Urinary bladder (tissue), 3 donors: ENCODE measurements at regions not wholly inside any gene's neighbourhood (a gene's known extent, or its start where the extent isn't known, plus 50 kb on each side); places are given as distances from the start of the nearest gene placed in this dataset.

ENCODE experiments used
- DNase-seq: peaks from one replicate; pipeline ENCODE4 v3.0.0-alpha.2; 2015; ENCODE audit errors: extremely low spot score
- H3K27ac ChIP-seq: one replicate; pipeline ENCODE4 v1.5.1; 2013; ENCODE audit warnings: low read depth, mild to moderate bottlenecking, moderate library complexity
- H3K36me3 ChIP-seq: one replicate; pipeline ENCODE4 v1.6.1; 2013; ENCODE audit warnings: mild to moderate bottlenecking, moderate library complexity; ENCODE audit not compliant: insufficient read depth
- H3K4me1 ChIP-seq: one replicate; pipeline ENCODE4 v1.6.1; 2013; ENCODE audit warnings: mild to moderate bottlenecking, moderate library complexity; ENCODE audit not compliant: insufficient read depth
- H3K4me3 ChIP-seq: one replicate; pipeline ENCODE4 v1.5.1; 2013; ENCODE audit warnings: low read depth, low read length
- WGBS: extraction: QIAGEN DNeasy Blood & Tissue Kit; methylation state at CpG from one replicate; pipeline ENCODE4 v1.1.7; 2013; 5-methylcytosine and 5-hydroxymethylcytosine counted together
- donor health status: healthy with polysubstance abuse.
- donor health status: healthy.

DNA sequence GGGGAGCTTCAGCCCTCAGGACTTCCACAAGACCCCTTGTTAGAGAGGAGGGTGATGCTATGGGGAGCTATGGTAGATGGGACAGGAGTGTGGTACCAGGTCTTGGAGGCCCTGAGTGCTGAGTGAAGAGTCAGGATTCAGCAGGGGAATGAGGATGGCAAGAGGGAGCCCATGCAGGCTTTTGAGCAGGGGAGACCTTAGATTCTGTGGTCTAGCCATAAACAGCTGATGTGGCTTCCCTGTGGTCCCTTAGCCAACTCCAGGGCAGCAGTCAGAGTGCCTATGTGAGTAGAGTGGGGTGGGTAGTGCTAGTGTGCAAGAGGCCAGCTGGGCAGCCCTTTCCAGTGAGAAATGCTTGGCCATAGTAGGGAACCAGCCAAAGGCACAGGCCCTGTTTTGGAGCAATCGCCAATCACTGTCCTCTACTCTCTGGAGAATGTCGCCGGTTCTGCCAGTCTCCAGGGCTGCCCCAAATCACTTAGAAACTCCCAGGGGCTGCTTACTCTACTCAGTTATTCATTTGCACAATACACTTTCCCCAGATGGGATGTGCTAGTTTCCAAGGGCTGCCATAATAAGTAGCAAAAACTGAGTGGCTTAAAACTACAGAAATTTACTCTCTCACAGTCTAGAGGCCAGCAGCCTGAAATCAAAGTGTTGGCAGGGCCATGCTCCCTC lies 310.5 kb downstream of the SMAD2 start:
- WGBS, result 93% methylated on average over 3 of the region's 3 CpGs
- H3K27ac ChIP-seq, result no peak overlapping the region
- no peak for DNase-seq
- H3K4me3 ChIP-seq, result no peak overlapping the region
- H3K4me1 ChIP-seq, result no peaks in the 10 kb centered on the region
- H3K36me3 ChIP-seq, result no peaks in the 10 kb centered on the region

DNA sequence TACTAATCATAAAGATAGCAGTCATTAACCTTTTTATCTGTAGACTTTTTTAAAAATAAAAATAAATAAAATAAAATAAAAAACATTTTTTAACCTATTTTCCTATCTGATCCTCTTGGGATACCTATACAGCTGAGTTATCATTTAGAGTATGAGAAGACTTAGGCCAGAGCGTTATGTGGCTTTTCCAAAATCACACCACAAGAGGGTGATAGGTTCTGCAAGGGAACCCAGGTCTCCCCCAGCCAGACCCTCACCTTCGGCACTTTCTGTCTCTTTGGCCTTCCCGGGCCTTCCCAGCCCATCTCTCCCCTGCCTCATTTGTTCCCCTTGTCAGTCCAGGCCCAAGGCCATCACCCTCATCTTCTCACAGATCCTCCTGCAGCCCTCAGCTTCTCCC lies 311.7 kb downstream of the SMAD2 start:
- 94% methylated on average over 3 of the region's 3 CpGs for WGBS
- no peak for DNase-seq
- Histone ChIP-seq H3K27ac (no peak overlapping the region), H3K4me1 (no peaks in the 10 kb centered on the region), H3K4me3 (no peak overlapping the region), H3K36me3 (no peaks in the 10 kb centered on the region)

DNA sequence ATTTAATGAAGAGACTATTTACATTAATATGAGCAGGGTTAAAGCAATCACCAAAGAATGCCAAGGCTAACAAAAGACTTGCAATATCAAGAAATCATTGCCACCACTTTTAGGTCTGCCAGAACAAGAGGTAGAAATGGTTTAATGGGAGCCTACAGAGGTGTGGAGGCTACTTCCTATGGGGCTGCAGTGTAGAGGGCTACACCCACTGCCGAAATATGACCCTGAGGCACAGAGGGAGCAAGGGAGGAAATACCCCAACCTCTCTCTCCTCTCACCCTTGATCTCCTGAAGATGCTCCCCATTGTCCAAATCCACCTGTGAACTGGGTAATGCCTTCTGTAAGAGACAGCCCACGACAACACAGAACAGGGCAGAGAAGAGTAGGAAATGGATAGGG lies 315.4 kb downstream of the SMAD2 start:
- Histone ChIP-seq H3K27ac (no peak overlapping the region), H3K4me1 (no peaks in the 10 kb centered on the region), H3K4me3 (no peak overlapping the region), H3K36me3 (no peaks in the 10 kb centered on the region)
- DNase-seq, result no peak
- 67% methylated on average over 2 of the region's 2 CpGs for whole genome bisulfite sequencing

DNA sequence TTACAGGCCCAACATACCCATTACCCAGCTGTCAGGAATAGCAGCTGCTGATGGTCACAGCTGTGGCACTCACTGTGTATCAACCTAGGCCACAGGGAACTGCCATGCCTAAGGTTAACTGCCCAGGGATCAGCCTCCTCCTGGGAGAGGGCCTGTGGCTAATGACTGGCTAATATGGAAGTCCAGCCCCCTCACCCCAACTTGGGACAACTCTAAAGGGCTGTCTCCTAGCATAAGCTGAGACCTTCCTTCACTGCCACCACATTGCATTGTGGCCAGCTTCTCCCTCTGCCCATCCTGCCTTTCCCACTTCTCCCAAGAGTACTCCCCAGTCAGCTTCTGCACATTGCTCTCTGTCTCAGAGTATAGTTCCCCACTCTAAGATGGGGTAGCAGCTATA lies 316.5 kb downstream of the SMAD2 start:
- no peaks in the 10 kb centered on the region for H3K36me3 ChIP-seq
- DNase-seq, result no peak
- no peak overlapping the region for H3K4me3 ChIP-seq
- no peak overlapping the region for H3K27ac ChIP-seq
- H3K4me1 ChIP-seq, result no peaks in the 10 kb centered on the region

DNA sequence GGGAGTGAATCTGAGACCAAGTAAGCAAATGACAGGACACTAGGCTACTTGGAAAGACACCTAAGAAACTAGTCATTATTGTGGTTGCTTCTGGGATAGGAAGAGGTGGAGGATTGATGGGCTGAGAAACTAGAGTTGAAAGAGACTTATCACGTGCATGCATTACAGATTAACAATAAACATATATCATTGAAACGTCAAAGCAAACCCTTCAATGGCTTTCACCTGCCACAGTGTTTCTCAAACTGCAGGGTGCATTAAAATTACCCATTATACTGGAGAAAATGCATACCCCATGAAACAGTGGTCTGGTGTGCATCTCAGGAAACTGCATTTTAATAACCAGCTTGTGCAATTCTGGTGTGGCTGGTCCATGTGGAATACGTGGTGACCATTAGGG lies 318.8 kb downstream of the SMAD2 start:
- Histone ChIP-seq H3K27ac (no peak overlapping the region), H3K4me1 (no peaks in the 10 kb centered on the region), H3K36me3 (no peaks in the 10 kb centered on the region), H3K4me3 (no peak overlapping the region)
- 49% methylated on average over 3 of the region's 3 CpGs for WGBS
- DNase-seq, result no peak

DNA sequence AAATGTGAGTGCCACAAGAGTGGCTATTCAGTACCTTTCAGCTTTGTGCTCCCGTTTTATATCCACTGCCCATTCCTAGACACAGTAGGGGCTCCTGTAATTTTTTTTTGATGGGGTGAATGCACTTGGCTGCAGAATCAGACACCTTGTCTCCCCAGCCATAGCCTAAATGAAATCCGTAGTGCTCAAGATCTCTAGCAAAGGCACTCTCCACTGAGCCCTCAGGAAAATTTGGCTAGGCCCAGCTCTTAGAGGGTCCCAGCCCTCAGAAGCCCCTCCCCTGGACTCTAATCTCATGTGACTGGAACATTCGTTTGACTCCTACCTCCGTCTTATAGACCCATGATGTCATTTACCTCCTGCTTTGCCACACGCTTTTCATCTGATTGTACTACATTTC lies 323.9 kb downstream of the SMAD2 start:
- WGBS, result 41% methylated on average over 5 of the region's 5 CpGs
- no peaks in the 10 kb centered on the region for H3K36me3 ChIP-seq

DNA sequence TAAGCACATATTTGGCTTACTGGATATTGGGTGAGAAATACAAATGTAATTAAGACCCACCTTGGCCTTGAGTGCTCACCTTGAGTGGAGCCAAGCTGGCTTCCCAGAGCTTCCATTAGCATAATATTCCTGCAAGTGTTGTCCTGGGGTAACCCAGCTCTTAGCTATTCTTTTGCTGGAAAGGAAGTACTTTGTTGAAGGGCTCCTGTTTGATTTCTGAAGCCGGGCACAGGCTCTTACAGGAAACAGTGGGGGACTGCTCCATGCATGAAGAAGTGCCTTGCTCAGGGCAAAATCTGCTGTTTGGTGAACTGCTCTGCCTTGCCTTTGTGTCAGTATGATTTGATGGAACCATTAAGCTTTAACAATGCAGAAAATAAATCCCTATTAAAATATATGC lies 325.4 kb downstream of the SMAD2 start:
- H3K27ac ChIP-seq, result no peak overlapping the region
- no peaks in the 10 kb centered on the region for H3K36me3 ChIP-seq
- no peaks in the 10 kb centered on the region for H3K4me1 ChIP-seq
- WGBS, result 11% methylated on average over 1 of the region's 1 CpG
- H3K4me3 ChIP-seq, result no peak overlapping the region
- DNase-seq, result no peak

More for the DNA sequence above, 323.9 kb downstream of the SMAD2 start:
- Histone ChIP-seq H3K4me1 (no peaks in the 10 kb centered on the region), H3K27ac (no peak overlapping the region), H3K4me3 (no peak overlapping the region)
- no peak for DNase-seq

DNA sequence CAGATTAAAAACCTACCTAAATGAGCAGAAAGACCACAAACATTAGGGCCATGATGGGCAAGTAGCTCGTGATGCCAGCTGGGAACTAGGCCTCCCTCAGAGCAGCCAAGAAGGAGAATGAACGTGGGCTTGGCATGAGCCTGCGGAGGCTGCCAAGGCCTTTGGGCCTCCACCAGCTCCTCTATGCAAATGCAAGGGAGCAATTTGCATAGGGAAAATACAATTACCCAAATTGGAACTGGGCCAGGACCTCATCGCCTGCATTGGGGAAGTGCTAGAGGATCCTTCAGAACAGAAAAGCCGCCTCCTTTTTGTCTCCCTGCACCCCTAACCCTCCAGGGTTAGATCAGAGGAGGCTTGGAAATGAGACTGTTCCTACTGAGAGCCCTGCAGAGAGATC lies 326.4 kb downstream of the SMAD2 start:
- no peak overlapping the region for H3K4me3 ChIP-seq
- H3K27ac ChIP-seq, result no peak overlapping the region
- no peak for DNase-seq
- WGBS, result 87% methylated on average over 5 of the region's 5 CpGs
- H3K36me3 ChIP-seq, result no peaks in the 10 kb centered on the region
- H3K4me1 ChIP-seq, result no peaks in the 10 kb centered on the region

DNA sequence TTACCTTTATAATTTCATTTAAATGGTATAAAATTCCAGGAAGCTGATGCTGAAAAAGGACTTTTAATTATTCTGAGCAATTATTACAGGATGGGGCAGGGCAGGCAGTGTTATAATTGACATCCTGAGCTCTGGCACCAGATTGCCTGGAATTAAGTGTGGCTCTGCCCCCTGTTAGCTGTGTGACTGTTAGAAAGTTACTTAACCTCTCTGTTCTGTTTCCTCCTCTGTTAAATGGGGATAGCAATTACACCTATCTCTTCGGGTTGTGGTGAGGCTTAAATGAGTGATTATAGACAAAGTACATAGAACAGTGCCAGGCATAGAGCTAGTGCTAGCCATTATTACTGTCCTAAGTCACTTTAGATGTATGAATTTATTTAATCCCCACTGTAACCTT lies 327.3 kb downstream of the SMAD2 start:
- no peak overlapping the region for H3K27ac ChIP-seq
- no peak overlapping the region for H3K4me3 ChIP-seq
- H3K4me1 ChIP-seq, result no peaks in the 10 kb centered on the region
- H3K36me3 ChIP-seq, result no peaks in the 10 kb centered on the region
- 81% methylated on average over 1 of the region's 1 CpG for WGBS
- DNase-seq, result no peak

DNA sequence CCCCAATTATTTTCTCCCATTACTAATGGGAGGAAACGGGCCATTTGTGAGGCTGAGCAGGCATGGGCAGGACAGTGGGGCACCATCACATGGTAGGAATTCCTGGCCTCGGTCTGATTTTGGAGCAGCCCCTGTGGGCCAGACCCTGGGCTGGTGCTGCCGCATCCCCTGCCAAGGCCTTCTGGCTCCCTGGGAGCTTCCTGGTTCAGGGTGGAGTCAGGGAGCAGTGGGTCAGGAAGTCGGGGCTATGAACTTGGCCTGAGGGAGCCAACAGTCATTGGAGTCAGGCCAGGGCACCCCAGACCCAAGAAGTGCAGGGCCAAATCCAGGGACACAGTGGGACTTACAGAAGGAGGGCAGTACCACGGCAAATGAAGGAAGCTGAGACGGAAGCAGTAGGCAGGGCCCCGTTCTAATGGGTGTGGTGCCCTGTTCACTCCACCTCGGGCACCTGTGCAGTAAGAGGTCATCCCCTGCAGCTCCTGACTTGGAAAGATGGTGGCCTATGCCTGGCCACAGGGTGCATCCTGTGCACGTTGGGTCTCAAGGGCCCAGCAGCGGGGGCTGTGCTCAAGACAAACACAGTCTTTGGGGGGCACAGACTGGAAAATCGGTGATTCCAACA lies 328.1 kb downstream of the SMAD2 start:
- H3K27ac ChIP-seq, result no peak overlapping the region
- no peaks in the 10 kb centered on the region for H3K36me3 ChIP-seq
- no peak for DNase-seq
- no peak overlapping the region for H3K4me3 ChIP-seq
- no peaks in the 10 kb centered on the region for H3K4me1 ChIP-seq
- WGBS, result 80% methylated on average over 11 of the region's 11 CpGs

DNA sequence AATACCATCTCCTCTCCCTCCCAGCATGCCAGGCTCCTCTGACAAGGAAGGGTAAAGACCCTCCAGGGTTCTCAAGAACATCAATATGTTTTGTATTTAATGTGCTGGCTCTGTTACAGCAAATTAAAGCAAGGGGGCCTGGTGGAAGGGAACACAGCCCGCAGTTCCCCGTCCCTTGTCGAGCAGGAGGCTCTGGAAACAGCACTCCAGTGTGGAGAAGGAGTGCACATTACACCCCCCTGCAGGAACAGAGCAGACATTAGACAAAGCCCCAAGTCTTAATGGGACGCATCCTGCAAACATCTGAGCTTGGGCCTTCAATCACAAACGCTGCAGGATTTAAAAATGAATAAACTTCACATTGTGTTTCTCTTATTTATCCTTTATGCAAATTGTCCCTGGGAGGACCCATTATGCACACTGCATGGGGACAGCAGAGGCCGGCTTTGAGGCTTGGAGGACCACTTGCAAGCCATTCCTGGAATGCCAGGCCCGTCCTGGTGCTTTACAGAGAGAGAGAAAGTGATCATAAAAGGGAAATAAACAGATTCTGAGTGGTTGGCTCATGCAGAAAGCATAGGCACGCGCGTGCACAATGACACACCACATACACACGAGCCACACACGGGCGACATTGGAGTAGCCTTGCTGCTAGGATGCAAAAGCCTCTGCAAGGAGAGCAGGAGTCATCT lies 328.7 kb downstream of the SMAD2 start:
- H3K27ac ChIP-seq, result no peak overlapping the region
- no peaks in the 10 kb centered on the region for H3K4me1 ChIP-seq
- WGBS, result 50% methylated on average over 13 of the region's 13 CpGs
- no peak for DNase-seq
- H3K4me3 ChIP-seq, result no peak overlapping the region
- H3K36me3 ChIP-seq, result no peaks in the 10 kb centered on the region

DNA sequence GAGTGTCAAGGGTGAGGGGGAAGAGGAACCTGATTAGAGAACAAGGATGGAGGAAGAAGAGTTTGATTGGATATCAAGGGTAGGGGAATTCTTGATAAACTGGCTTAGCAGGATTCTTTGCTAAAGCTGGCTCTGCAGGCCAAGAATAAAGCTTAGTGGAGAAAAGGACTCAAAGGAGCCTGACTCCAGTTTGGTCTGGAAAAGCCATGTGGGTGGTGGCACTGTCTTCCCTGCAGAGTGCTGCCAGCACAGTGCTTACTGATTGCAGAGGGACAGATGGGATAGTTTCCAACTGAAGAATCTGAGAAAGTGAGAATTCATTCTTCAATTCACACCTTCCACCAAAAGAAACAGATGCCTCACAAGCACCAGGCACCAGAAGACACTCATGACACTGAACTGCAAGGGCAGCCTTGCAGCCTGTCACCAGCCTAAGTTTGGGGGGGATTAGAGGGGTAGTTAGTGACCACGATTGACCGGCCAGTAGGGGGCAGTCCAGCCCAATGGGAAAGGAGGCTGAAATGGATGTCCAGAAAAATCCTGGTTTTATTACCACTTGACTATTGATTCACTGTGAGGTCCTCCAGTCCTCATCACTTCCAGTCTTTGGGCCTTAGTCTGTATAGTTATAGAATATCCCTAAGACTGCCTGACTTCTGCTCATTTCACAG lies 334.5 kb downstream of the SMAD2 start:
- Histone ChIP-seq H3K27ac (no peak overlapping the region), H3K4me1 (no peaks in the 10 kb centered on the region), H3K36me3 (no peaks in the 10 kb centered on the region), H3K4me3 (no peak overlapping the region)
- 7% methylated on average over 2 of the region's 2 CpGs for WGBS
- no peak for DNase-seq

DNA sequence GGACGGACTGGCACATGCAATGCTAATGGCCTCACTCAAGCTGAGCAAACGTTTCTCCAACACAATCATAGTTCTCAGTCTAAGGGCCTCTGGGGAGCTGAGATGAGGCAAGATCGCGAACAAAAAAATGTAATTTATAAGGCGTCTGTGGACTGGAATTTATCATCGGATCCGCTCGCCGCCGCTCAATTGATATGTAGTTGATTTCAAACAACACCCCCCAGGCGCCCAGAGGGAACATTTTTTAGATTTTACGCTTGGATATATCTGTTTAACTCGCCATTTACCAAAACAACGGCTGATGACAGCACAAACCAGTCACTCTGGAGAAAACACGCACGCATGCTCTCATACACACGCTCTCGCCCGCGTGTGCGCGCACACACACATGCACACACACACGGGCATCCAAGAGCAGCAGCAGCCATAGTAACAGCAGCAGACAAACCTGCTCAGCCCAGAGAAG lies 335.8 kb downstream of the SMAD2 start:
- no peaks in the 10 kb centered on the region for H3K4me1 ChIP-seq
- WGBS, result 37% methylated on average over 23 of the region's 23 CpGs
- no peak for DNase-seq
- no peak overlapping the region for H3K4me3 ChIP-seq
- no peaks in the 10 kb centered on the region for H3K36me3 ChIP-seq
- no peak overlapping the region for H3K27ac ChIP-seq
